ENCODE measurements at regions not wholly inside any gene's neighbourhood (a gene's known extent, or its start where the extent isn't known, plus 50 kb on each side); places are given as distances from the start of the nearest gene placed in this dataset.
"Not testable (repeated sequence)": the region's sequence is repeated elsewhere in the genome, so short reads cannot be mapped to it uniquely, and the experiment has no call there.

DNA sequence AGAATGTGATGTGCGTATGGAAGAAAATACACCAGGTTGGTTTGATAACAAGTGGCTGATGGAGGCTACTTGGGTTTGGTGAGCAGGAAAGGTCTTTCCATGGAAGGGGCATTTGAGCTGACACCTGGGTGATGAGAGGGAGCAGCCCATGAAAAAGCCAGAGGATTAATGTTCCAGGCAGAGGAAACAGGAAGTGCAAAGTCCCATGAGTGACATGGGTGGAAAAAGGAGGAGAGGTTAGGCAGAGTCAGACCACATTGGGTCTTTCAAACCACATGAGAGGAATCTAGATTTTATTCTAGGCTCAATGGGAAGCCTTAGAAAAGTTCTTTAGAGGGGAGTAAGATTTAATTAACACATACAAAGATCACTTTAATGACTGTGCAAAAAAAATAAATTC, 195.7 kb downstream of the LRATD1 start:
- no peak for DNase-seq (ENCODE audit: low read depth)

DNA sequence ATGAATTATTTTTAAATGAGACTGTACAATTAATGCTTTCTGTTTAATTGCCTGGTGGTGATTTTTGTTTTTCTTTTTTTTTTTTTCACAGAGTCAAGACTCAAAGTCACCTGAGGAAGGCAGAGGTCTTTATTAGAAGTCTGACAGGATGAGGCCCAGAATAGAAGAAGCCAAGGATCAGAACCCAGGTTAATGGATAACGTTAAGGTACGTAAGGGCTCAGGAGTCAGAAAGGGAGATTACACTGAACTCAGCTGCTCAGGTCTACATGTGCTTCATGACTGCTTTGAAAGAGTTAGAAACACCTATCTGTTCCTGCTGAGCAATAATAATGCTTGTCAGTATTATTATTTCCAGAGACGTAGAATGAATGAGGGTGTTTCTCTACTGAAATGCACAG, 196.5 kb downstream of the LRATD1 start:
- DNase-seq (ENCODE audit: low read depth): no peak

DNA sequence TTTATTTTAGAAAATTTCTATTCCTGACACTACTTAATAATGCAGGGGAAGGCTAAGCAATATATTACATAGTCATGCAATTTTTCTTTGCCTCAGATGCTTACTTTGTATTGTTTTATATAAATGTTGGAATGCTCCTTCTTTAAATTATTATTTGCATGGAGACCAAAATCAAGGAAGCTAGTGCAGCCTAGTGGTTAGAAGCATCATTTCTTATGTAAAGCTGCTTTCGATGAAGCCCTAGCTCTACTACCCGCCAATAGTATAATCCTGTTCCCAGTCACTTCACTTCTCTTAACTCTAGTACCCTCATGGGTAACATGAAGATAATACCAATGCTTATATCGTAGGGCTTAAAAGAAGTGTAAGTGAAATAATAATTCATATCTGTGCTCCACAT, 198.9 kb downstream of the LRATD1 start:
- DNase-seq (ENCODE audit: low read depth): no peak

DNA sequence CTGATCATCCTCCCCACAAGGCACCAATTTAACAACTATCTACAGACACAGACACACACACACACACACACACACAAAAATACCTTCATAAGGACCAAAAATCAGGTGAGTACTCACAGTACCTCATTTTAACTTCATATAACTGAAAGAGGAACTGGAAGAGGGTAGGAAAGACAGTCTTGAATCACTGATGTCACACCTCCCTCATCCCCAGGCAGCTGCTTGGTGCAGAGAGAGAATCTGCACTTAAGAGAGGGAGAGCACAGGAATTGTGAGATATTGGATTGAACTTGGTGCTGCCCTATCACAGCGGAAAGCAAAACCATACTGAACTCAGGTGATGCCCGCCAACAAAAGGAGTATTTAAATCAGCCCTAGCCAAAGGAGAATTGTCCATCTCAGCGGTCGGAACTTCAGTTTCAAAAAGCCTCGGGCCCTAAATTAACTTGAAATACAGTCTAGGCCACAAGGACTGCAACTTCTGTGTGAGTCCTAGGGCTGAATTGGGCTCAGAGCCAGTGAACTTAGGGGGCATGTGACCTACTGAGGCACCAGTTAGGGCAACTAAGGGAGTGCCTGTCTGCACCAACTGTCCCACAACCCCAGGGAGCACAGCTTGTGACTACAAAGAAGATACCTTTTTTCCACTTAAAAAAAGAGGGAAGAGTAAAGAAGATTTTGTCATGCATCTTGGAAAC, 211.1 kb downstream of the LRATD1 start:
- DNase-seq (ENCODE audit: low read depth): no peak

DNA sequence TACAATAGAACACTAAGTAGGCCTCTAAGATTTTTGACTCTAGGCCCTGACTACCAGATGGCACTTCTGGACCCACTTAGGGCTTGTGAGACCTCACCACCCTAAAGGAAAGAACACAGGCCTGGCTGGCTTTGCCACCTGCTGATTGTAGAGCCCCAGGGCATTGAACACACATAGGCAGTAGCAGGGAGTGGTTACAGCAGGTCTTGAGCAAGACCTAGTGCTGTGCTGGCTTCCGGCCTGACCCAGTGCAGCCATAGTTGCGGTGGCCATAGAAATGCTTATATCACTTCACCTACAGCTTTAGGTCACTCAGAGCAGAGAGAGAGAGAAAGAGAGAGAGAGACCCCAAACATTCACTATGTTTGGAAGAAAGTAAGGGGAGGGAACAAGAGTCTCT, 223.2 kb downstream of the LRATD1 start:
- DNase-seq (ENCODE audit: low read depth): no peak

DNA sequence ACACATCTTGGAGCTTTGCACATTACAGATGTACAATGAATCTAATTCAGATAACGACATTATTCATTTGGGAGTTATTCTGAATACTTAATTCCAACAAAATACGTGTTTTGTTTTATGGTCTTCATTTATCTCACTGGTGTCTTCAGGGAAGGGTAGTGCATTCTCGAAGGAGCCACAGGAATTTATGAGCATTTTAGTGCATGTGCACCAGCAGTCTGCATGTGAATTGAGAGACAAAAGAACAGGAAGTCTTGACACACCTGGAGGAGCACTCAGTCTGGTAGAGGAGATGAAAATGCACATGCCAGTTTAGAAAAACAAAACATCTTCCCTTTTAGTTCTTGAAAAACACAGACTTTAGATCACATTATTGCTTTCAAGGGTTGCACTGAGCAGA, 228.7 kb downstream of the LRATD1 start:
- no peak for DNase-seq (ENCODE audit: low read depth)

DNA sequence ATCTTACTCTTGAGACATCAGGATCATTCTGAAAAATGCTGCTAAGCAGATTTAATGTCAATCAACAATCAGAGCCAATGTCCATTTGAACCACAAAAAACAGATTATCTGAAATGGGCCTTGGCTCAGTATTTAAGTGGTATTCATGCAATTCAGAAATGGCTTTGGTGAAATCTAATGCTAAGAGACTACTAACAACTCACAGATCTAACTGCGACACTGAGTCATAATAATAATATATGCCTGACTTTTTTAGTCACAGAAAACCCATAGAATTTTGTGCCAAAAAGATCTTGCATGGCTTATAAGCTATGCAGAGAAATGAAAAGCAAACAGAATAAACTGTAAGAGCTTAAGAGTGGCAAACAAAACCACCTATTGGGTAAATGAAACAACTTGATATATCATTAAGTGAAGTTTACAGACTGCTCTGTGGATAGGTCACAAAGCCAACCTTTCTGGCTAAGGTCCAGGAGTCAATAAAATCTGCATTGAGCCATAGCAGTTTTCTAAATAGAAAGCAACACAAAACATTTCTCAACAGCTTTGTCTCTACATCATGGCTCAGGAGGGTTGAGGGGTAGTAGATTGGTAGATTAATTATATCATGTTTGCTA, 234.3 kb downstream of the LRATD1 start:
- no peak for DNase-seq (ENCODE audit: low read depth)

DNA sequence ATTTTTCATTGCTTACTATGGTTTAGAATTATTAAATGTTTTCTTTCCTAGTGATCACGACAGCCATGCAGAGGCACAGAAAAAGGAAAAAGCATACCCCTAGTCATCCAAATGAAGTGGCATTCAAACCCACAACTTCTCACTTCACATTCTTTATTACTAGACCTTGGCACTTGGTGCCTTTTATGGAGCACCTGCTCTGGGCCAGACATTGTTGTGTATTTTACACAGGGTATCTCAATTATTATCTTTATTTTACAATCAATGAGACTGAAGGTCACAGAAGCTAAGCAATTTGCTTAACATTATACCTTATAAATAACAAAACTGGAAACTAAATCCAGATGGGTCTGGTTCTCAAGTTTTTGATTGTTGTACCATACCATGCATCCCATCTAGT, 235.3 kb downstream of the LRATD1 start:
- no peak for DNase-seq (ENCODE audit: low read depth)

DNA sequence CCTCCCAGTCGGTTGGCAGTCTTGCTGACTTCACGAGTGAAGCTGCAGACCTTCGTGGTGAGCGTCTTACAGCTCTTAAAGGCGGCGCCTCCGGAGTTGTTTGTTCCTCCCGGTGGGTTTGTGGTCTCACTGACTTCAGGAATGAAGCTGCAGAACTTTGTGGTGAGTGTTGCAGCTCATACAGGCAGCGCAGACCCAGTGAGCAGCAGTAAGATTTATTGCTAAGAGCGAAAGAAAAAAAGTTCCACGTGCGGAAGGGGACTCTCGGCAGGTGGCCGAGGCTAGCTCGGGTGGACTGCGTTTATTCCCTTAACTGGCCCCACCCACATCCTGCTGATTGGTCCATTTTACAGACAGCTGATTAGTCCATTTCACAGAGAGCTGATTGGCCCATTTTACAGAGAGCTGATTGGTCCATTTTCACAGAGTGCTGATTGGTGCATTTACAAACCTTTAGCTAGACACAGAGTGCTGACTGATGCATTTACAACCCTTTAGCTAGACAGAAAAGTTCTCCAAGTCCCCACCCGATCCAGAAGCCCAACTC, 240.3 kb downstream of the LRATD1 start:
- DNase-seq (ENCODE audit: low read depth): no peak

DNA sequence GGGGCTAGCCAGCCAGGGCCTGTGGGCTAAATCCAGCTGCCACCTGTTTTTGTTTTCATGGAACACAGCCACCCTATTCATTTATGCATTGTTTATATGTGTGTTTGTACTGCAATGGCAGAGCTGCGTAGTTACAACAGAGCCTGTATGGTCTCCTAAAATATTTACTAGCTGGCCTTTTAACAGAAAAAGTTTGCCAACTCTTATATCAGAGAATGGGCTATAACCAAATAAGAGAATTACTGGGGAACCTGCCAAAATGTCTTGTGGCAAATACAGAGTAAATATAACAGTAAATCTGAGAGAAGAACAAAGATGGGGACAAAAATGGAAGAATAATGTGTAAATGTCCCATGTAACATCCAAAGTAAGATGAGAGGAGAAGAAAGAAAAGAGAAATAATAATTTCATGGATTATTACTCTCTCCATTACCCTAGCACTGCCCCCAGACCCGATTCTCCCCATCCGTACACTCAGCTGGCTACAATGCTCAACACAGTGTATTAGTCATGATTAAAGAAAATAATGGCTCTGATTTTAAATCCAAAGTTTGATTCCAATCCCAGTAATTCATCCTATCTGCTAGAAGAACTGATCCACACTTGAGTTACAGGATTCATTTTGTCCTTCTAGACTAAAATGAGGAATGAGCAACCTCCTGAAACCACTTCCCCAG, 249.3 kb downstream of the LRATD1 start:
- no peak for DNase-seq (ENCODE audit: low read depth)

DNA sequence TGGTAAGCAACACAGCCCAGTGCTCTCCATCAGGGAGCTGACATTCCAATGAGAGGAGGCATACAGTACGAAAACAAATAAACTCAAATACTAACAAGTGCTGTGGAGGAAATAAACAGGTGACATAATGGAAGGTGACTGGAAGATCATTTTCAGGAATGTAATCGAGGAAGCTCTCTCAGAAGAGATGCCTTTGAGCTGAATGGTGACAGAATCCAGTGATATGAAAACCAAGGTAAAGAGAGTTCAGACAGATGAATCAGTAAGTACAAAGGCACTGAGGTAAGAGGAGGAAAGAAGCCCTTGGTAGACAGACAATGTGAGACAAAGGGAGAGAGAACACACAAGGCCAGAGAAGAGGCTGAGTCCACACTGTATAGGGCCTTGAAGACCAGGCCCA, 252.1 kb downstream of the LRATD1 start:
- DNase-seq (ENCODE audit: low read depth): no peak

DNA sequence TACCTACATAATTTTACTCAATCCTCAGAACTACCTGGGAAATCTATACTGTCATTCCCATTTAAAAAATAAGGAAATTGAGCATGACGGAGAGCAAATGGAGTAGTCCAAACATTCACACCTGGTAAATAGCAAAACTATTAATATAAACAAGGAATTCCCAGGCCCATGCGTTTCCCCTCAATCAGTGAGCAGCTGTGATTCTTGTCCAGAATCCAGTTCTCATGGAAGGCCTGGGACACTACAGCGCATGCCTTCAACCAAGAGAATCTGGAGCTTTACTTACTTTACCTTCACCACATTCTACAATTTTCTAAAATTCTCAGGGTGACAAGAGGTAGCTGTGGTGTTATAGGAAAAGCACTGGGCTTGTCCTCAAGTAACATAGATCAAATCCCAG, 259.0 kb downstream of the LRATD1 start:
- DNase-seq (ENCODE audit: low read depth): no peak

DNA sequence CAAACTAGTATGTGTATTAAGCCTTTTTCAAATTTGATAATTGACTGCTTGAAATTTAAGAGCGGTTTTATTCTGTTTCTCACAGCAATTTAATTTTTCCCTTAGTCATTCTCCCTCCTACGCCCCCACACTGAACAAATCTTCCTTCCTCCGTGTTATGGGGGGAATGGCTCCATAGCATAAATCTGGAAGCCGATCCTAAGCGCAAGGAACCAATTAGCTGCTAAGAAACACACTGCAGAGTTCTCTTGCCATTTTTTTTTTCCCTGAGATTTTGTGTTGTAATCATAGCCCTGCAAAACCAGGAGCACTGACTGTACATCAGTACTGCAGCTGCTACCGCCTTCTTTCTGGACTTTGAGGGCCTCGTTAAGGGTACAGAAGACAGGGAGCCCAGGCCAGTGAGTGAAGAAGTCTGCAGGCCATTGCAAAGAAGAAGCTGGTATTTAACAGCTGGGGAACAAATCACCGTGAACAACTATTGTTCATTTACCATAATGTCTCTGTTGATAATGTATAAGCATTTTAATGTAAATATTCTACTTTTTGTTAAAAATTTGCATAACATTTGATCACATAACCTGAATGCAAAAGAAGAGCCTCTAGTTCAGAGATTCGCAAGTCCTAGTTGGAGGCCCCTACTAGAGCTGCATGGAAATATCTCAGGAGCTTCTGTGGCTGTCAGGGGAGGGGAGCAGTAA, 264.0 kb downstream of the LRATD1 start:
- DNase-seq (ENCODE audit: low read depth): no peak

DNA sequence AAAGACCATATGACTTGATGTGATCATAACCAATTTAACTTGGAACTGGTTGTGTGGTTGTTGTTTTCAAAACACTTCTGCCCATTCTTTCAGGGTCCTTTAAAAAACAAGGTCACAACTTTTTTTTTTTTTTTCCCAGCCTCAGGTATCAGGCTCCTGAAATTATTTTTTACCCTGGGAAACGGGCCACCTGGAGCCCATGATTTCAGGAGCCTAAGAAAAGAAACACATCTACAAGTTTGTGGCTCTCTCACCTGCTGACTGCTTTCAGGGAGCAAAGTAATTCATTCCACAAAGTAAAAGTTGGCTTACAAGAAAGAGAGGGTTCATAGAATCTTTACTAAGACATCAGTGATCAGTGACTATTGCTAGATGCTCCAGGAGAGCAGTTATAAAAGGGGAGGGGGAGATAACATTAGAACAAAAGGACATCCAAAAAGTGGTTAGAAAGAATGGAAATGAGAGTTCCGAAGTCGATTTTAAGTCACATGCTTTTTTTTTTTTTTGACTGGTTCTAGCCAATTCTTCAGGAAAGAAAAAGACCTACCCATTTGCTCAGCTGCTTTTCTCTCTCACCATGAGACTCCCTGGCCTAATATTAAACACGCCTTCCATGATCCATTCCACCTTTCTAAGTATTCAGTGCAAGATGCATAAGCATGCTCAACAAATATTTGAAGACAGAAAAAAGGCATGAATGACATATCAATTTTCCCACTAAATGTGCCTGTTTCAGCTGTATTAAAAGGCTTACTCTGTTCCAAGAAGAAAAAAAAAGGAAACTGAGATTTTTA, 267.3 kb downstream of the LRATD1 start:
- DNase-seq (ENCODE audit: low read depth): no peak

DNA sequence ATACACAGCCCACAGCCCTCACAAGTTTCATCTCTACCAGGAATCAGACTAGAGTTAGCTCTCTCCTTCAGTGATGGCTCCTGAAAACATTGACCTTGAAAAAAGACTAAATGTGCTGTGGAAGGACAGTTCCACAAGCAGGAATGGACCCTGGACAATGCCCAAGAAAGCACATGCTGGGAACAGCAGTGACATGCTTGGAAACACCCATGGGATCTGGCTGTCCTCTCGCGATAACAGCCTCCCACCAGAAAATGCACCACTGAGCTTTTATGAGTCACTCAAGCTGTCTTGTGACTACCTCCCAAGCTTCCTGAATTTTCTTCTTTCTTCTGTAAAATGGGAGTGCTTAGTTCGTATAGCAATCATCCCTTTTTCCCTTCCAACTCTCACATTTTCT, 269.2 kb downstream of the LRATD1 start:
- no peak for DNase-seq (ENCODE audit: low read depth)

DNA sequence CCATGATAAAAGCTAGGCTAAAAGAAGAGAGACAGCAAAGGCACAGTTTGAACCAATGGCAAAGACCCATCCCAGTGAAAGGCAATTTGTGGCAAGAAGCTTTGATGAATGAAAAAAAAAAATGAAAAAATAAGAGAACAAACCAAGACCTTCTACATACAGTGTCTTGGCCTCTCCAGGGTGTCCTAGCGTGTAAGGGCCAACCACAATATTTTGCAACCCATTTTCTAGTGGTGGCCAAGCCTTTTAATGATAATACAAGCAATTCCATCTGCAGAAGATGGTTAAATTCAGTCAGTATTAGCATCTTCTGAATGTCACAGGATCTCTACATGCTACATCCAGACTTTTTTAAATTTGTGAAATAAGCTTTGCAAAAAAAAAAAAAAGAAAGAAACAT, 270.4 kb downstream of the LRATD1 start:
- no peak for DNase-seq (ENCODE audit: low read depth)

DNA sequence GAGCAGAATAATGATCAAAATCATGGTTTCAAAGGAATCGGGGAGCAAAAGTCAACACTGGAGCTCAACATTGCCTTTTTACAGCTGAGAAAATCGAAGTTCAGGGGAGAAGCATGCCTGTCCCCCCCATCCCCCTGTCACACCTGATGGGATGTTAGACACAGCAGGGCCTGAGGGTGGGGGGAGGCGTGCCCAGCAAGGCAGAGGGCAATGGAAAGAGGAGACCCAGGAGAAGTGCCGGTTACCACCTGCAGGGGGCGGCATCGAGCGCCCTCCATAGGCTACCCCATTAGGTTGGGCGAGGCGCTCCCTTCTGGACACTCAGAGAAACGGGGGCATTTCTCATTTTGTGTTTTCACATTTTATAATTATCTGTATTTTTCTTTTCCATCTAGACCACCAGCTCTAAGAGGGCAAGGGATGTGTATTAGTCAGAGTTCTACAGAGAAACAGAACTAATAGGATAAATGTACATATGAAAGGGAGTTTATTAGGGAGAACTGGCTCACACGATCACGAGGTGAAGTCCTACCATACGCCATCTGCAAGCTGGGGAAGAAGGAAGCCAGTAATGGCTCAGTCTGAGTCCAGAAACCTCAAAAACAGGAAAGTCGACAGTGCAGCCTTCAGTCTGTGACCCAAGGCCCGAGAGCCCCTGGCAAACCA, 271.3 kb downstream of the LRATD1 start:
- DNase-seq (ENCODE audit: low read depth): peak; percentile 60

DNA sequence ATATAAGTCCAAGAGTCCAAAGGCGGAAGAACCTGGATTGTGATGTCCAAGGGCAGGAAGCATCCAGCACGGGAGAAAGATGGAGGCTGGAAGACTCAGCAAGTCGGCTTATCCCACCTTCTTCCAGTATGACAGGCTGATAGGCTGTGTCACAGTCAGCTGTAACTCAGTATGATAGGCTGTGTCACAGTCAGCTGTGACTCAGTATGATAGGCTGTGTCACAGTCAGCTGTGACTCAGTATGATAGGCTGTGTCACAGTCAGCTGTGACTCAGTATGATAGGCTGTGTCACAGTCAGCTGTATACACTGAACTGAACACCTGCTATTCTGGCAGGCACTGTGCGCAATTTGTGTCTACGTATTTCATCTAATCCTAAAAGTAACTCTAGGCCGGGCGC, 271.9 kb downstream of the LRATD1 start:
- not testable (repeated sequence) for DNase-seq (ENCODE audit: low read depth)

DNA sequence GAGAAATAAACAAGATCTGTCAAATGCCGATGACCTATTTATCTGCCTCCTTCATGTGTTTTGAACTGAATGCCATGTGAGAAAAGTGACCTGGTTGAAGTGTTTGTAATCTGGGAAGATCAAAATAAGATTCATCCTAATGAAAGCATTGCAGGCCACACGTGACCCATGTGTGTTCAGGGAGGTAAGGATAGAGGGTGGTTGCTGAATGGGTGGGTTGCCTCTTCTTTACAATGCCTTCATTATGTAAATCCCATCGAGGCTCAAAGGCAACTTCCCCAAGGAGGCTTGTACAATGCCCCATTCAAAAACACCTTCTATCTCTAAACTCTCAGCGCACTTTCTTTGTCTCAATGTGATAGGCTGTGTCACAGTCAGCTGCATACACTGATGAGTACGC, 273.1 kb downstream of the LRATD1 start:
- DNase-seq (ENCODE audit: low read depth): no peak

DNA sequence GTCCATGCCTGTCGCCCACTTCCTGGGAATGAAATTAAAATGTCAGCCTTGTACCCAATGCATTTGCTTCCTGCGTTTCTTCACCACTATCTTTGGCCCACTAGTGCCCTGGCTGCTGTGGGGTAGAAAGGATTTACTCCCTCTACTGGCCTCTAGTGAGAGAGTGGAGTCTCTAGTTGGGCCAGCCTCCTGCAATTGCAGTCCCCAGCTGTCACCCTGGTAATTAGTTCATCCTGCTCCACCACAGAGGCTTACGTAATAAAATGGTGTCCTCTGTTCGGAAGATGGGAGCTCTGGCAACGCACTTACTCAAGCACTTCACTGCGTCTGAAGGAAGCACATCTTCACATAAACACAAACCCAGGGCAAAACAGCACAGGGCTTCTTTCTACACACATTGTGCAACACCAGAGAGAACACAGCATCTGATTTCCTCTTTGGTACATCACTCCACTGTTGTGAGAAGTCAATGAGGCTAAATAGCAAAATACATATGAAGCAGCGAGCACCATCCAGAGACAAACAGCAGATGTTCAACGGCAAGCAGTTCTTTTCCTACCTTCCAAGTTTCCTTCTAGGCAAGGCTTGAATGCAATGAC, 274.6 kb downstream of the LRATD1 start:
- DNase-seq (ENCODE audit: low read depth): no peak

DNA sequence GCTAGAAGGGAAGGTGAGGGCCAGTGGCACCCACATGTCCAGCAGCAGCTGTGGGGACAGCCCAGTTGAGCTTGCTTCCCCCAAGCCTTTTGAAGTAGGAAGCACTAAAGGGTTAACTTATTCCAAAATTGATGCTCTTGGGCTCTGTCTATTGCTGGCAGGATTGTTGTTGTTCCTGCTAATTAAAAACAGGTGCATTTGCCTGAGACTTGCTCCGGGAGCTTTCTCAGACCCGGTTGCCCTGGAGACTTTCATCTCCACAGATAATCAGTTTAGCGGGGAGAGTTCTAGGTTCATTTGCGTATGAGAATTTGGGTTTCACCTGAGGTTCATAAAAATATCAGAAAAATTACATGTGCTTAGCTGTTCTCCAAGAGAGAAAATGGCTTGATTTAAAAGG, 277.3 kb downstream of the LRATD1 start:
- DNase-seq (ENCODE audit: low read depth): no peak
